Ammon's horn (tissue), 1 donor: ENCODE measurements at regions not wholly inside any gene's neighbourhood (a gene's known extent, or its start where the extent isn't known, plus 50 kb on each side); places are given as distances from the start of the nearest gene placed in this dataset.

ENCODE experiments used
- DNase-seq: peaks from one replicate; pipeline ENCODE4 v3.0.0-alpha.2; 2016; ENCODE audit warnings: low spot score

GRCh38 chr4:117801756-117802155, 232.5 kb upstream of the NDST3 start:
- no peak for DNase-seq

- no peak for DNase-seq
Observed at GRCh38 chr4:117811731-117812130, 222.6 kb upstream of the NDST3 start.

- no peak for DNase-seq
Observed at GRCh38 chr4:117814277-117815246, 219.7 kb upstream of the NDST3 start.

GRCh38 chr4:117817301-117817700, 217.0 kb upstream of the NDST3 start:
- DNase-seq, result no peak

GRCh38 chr4:117821834-117822233, 212.5 kb upstream of the NDST3 start:
- no peak for DNase-seq

GRCh38 chr4:117823388-117823787, 210.9 kb upstream of the NDST3 start:
- DNase-seq, result no peak

- DNase-seq, result no peak
Observed at GRCh38 chr4:117825600-117825999, 208.7 kb upstream of the NDST3 start.

GRCh38 chr4:117831060-117831683, 203.1 kb upstream of the NDST3 start:
- no peak for DNase-seq

- DNase-seq, result no peak
Observed at GRCh38 chr4:117835566-117835965, 198.7 kb upstream of the NDST3 start.

- DNase-seq, result no peak
Observed at GRCh38 chr4:117844594-117844993, 189.7 kb upstream of the NDST3 start.

GRCh38 chr4:117845270-117845669, 189.0 kb upstream of the NDST3 start:
- no peak for DNase-seq

GRCh38 chr4:117847849-117848248, 186.4 kb upstream of the NDST3 start:
- DNase-seq, result no peak

- DNase-seq, result no peak
Observed at GRCh38 chr4:117868201-117868600, 166.1 kb upstream of the NDST3 start.

- no peak for DNase-seq
Observed at GRCh38 chr4:117873779-117874178, 160.5 kb upstream of the NDST3 start.

- DNase-seq, result no peak
Observed at GRCh38 chr4:117874216-117874615, 160.1 kb upstream of the NDST3 start.

- DNase-seq, result no peak
Observed at GRCh38 chr4:117889978-117890377, 144.3 kb upstream of the NDST3 start.

GRCh38 chr4:117893207-117893606, 141.1 kb upstream of the NDST3 start:
- no peak for DNase-seq

- DNase-seq, result no peak
Observed at GRCh38 chr4:117898496-117898895, 135.8 kb upstream of the NDST3 start.

GRCh38 chr4:117900832-117901231, 133.5 kb upstream of the NDST3 start:
- DNase-seq, result no peak

- no peak for DNase-seq
Observed at GRCh38 chr4:117907646-117908045, 126.6 kb upstream of the NDST3 start.

- DNase-seq, result no peak
Observed at GRCh38 chr4:117908306-117909207, 125.7 kb upstream of the NDST3 start.

- DNase-seq, result no peak
Observed at GRCh38 chr4:117916728-117917127, 117.6 kb upstream of the NDST3 start.
